ENCODE measurements at regions not wholly inside any gene's neighbourhood (a gene's known extent, or its start where the extent isn't known, plus 50 kb on each side); places are given as distances from the start of the nearest gene placed in this dataset.

DNA sequence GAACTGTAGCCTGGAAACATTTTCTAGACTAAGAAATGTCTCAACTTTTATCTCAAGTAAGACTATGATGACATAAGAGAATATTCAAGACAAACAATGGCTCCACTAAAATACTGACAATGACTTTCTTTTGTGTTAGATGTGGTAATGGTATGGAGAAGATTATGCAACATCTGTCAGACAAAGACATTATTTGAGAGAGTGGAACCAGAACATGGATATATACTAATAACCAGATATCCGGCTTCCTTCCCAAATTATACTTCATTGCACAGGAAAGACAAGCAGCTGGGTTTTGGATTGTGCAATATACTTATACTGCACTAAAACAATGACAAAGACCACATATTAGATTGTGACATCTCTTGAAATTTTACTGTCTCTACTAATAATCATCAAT is 290.8 kb upstream of the GIMD1 start:
- TF ChIP-seq, protein P1, sequence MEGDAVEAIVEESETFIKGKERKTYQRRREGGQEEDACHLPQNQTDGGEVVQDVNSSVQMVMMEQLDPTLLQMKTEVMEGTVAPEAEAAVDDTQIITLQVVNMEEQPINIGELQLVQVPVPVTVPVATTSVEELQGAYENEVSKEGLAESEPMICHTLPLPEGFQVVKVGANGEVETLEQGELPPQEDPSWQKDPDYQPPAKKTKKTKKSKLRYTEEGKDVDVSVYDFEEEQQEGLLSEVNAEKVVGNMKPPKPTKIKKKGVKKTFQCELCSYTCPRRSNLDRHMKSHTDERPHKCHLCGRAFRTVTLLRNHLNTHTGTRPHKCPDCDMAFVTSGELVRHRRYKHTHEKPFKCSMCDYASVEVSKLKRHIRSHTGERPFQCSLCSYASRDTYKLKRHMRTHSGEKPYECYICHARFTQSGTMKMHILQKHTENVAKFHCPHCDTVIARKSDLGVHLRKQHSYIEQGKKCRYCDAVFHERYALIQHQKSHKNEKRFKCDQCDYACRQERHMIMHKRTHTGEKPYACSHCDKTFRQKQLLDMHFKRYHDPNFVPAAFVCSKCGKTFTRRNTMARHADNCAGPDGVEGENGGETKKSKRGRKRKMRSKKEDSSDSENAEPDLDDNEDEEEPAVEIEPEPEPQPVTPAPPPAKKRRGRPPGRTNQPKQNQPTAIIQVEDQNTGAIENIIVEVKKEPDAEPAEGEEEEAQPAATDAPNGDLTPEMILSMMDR (IDR thresholded peaks at IDR 0.05), result no peak
- no peak for TF ChIP-seq POLR2A (IDR thresholded peaks at IDR 0.05)

Data from suprapubic skin (tissue), 3 donors.